NCI-H345 treated with DMSO at 0.1 percent for 48 hours (cell line): ENCODE measurements at regions not wholly inside any gene's neighbourhood (a gene's known extent, or its start where the extent isn't known, plus 50 kb on each side); places are given as distances from the start of the nearest gene placed in this dataset.
"Not testable (repeated sequence)": the region's sequence is repeated elsewhere in the genome, so short reads cannot be mapped to it uniquely, and the experiment has no call there.

Experiments used
- DNase-seq: peaks from one replicate; lab custom pipeline; 2025; ENCODE audit not compliant: unreplicated experiment; lab: John Stamatoyannopoulos, UW

DNA sequence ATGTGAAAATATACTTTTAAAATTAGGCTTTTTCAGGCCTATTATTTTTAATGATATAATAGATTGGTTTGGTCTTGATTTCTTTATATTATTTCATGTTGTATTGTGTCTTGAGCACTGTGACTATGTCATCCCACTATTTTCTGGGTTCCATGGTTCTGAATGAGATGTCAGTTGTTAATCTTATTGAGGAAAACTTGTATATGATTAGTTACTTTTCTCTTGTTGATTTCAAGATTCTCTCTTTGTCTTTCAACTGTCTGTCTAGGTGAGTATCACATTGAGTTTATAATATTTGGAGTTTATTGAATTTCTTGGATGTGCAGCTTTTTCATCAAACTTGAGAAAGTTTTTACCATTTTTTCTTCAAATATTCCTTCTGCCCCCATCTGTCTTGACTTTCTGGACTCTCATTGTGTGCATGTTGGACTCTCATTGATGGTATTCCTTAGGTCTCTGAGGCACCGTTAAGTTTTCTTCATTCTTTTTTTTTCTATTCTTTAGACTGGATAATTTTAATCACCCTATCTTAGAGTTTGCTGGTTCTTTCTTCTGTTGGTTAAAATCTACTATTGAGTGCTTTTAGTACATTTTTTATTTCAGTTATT, 175.8 kb downstream of the TMEM167A start:
- DNase-seq, result no peak

DNA sequence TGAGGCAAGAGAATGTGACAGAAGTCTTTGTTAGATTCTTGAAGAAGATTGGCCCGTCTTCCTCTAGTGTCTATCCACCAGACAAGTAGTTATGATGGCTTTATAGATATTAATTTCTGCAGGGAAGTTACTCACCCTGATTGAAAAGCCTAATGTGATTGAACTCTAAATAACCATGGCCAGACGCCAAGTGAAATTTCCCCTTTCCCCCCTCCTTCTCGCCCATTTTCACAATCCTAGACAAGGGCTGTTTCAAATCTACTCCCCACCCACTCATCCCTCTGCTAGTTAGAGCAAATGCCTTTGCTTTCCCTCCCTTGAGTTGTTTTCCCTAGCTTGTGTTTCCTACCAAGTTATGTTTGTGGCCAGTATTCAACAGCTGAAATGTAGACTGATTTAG, 182.5 kb downstream of the TMEM167A start:
- DNase-seq, result no peak

DNA sequence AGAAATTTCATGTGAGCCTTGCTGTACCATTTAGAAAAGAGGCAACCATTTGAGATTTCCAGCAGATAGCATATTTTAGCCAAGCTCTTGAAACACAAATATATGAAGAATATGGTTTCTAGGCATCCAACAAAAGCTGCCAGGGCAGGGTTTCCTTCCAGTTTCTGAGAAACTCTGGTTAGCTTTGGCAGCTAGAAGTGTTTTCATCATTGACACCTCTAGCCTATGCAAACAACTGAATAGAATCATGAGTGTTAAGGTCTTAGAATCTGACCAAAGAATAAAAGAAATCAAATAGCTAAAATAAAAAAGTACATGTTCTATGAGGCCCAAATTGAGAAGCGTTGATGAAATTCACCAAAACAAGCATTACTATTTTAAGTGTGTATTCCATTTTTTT, 188.1 kb downstream of the TMEM167A start:
- no peak for DNase-seq

GRCh38 chr5:82886911-82887310, 190.3 kb downstream of the TMEM167A start:
- no peak for DNase-seq

GRCh38 chr5:82885627-82886389, 191.4 kb downstream of the TMEM167A start:
- DNase-seq, result no peak

GRCh38 chr5:82884821-82885471, 192.2 kb downstream of the TMEM167A start:
- no peak for DNase-seq

- no peak for DNase-seq
Observed at GRCh38 chr5:82882316-82882715, 194.9 kb downstream of the TMEM167A start.

DNA sequence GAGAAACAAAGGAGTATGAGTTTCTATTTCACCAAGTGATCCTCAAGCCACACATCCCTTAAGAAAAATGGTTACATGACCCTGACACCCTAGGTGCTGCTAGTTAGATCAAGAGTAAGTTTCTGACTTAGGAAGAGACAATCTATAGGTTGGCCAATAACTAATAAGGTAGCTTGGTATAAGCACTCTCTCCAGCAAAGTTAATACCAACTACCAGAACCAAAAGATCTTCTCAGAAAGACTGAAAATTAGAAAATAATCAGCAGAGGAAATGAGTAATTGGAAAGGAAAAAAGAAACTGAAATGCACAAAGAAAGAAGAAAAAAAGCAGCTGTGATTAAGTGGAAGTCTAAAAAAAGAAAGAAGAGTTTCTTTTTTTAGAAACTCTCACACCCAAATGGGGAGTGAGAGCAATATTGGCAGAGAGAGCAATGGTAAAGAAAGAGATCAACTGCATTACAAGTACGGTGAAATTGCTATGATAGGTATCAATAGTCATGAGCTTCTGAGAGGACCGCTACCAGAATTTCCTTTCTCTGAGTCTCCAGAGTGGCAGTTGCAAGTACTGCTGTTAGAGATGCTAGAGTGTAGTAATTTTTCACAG, 195.5 kb downstream of the TMEM167A start:
- no peak for DNase-seq

DNA sequence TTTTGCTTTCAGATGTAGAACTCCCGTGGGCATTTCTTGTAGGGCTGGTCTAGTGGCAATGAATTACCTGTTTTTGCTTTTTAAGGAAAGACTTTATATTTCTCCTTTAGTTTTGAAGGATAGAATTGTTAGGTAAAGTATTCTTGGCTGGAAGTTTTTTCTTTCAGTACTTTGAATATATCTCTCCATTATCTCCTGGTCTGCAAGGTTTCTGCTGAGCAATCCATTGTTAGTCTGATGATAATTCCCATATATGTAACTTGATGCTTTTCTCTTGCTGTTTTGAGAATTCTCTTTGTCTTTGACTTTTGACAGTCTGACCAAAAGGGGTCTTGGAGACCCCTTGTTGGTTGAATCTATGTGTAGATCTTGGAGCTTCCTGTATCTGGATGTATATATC, 198.1 kb downstream of the TMEM167A start:
- no peak for DNase-seq

- DNase-seq, result no peak
Observed at GRCh38 chr5:82873452-82873851, 203.7 kb downstream of the TMEM167A start.

GRCh38 chr5:82872321-82873288, 204.6 kb downstream of the TMEM167A start:
- not testable (repeated sequence) for DNase-seq

DNA sequence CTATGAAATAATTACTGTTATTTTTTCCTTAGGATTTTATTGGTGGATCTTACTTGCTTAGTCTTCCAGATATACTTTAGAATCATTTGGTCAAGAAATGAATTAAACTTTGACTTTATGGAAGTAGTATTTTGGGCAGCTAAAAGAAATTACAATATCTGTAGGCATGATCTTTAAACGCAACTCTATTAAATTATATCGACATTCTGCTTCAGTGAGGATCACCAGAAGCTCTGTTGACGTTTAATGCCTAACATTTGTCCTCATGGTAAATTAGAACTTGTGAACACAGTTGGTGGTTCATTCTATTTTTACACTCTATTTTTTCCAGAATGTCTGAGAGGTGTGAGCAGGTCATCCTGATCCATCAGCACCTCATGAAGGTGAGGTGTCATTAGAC, 211.6 kb downstream of the TMEM167A start:
- DNase-seq, result no peak

DNA sequence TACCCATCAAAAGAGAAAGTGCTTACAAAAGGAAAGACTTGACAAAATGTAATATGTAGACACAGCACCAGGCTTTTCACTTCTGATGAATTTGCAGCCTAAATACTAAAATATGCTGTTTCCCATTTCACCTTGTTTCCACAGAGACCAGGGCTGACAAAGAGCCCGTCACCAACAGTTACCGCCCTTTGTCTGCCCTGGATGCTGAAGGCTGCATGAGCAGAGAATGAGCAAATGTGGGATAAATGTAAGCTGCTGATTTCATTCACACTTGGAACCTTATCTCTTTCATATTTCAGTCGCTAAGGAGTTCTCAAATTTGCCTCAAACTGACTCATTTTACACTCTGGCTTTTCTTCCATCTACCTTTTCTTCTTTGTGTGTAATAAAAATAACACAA, 213.9 kb downstream of the TMEM167A start:
- no peak for DNase-seq

DNA sequence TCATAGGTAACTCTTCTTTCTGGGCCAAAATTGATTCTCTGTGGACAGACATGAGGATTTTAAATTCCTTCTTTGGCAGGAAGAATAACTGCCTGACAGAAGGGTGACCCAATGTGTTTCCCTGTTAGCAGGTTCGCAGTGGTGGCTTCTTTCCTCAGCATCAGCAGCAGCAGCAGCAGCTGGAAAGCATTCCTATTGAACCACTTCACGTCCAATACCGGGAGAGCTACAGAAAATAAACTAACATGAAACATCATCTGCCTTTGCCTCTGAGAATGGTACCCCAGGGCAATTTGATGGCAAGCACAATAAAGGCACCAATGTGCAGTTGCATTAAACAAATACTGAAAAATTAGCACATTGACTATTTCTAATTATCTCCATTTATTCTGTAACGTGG, 214.5 kb downstream of the TMEM167A start:
- no peak for DNase-seq

GRCh38 chr5:82862261-82862660, 214.9 kb downstream of the TMEM167A start:
- DNase-seq, result no peak

- DNase-seq, result no peak
Observed at GRCh38 chr5:82861701-82862100, 215.5 kb downstream of the TMEM167A start.

DNA sequence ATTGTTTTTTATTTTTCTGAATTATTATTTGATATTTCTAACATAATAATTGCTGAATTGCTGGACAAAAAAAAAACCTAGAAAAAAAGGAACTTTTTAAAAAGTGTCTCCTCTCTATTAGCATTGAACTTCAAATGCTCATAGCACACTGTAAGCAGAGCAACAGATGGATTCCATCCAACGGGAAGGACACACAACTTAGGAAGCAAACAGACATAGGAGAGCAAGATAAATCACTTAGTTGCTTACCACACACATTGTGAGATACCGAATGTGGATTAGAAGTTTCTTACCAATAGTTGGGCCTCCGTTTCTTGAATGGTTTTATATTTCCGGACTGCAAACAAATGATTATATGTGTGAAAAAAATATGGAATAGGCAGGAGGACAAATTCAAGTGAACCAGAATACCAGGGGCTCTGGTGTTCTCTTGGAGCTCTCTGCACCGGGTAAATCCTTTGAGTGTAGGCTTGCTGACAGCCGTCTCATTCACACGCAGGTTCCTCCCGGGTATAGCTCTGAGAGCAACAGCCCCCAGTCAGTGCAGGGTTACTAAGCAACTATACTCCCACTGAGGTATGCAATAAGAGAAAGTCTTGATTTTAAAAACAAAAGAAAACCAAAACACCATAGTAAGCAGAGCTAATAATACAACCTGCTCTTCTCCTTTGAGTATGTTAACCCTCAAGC, 217.6 kb downstream of the TMEM167A start:
- no peak for DNase-seq

GRCh38 chr5:82858151-82859025, 218.8 kb downstream of the TMEM167A start:
- DNase-seq, result no peak

- DNase-seq, result no peak
Observed at GRCh38 chr5:82855893-82856550, 221.2 kb downstream of the TMEM167A start.
